ENCODE measurements at regions not wholly inside any gene's neighbourhood (a gene's known extent, or its start where the extent isn't known, plus 50 kb on each side); places are given as distances from the start of the nearest gene placed in this dataset.

GRCh38 chr1:60345621-60346020 lies 272.1 kb upstream of the C1orf87 start:
- H3K79me1 ChIP-seq (ENCODE audit: low read depth, low read length) = no peaks in the 10 kb centered on the region
- WGBS, 2 experiments (ENCODE audit: extremely low coverage in 1 of 2, insufficient coverage in 1 of 2, insufficient read length in 1 of 2, insufficient replicate concordance in 2 of 2, low coverage in 1 of 2, low lambda C conversion rate in 2 of 2, missing lambda C conversion rate in 1 of 2) = 88% methylated on average over 1 of the region's 1 CpG; no CpG with 5 or more reads in 1 of the 2 experiments
- no peak overlapping the region for H3K18ac ChIP-seq (ENCODE audit: extremely low read depth, low read length)
- no peak overlapping the region for H3K9ac ChIP-seq (replicated peaks in 1 of 4; ENCODE audit: extremely low read depth in 1 of 4, low read depth in 3 of 4, low read length in 3 of 4)
- H4K5ac ChIP-seq (ENCODE audit: insufficient read length, low read depth, low read length) = no peak overlapping the region
- no peak overlapping the region for H2BK12ac ChIP-seq (ENCODE audit: low read depth, low read length)
- no peak overlapping the region for H2AK5ac ChIP-seq (ENCODE audit: low read depth, low read length)
- ChIA-PET CTCF (ENCODE audit: partially characterized antibody) (no interaction called here), POLR2A (ENCODE audit: partially characterized antibody) (interaction anchor here (0.6 kb wide), 1 partner anchor 1452 kb away, joined by 3 read pairs; no protein-coding TSS in a partner anchor)
- H3K4me1 ChIP-seq (replicated peaks in 1 of 4; ENCODE audit: control insufficient read depth in 3 of 4, insufficient read depth in 4 of 4, low read length in 3 of 4) = no peaks in the 10 kb centered on the region
- no peaks in the 10 kb centered on the region for H4K20me1 ChIP-seq (replicated peaks in 1 of 2; ENCODE audit: control insufficient read depth in 1 of 2, insufficient read depth in 2 of 2, low read length in 2 of 2)
- no peaks in the 10 kb centered on the region for H3K9me3 ChIP-seq (ENCODE audit: insufficient read depth in 2 of 2, low read depth in 1 of 2, low read length in 1 of 2)
- no peak overlapping the region for H4K8ac ChIP-seq (ENCODE audit: extremely low read depth, insufficient read depth, low read length)
- no peak overlapping the region for H4K91ac ChIP-seq (replicated peaks; ENCODE audit: insufficient read length, low read length)
- no peaks in the 10 kb centered on the region for H3K36me3 ChIP-seq (ENCODE audit: control insufficient read depth in 2 of 4, insufficient read depth in 4 of 4, low read length in 3 of 4)
- no peak for DNase-seq (ENCODE audit: low read depth in 1 of 2, low spot score in 2 of 2)
- no peaks in the 10 kb centered on the region for H3K23me2 ChIP-seq (ENCODE audit: low read depth, low read length)
- no peak overlapping the region for H3K23ac ChIP-seq (ENCODE audit: insufficient read length)
- no peak overlapping the region for H3K4ac ChIP-seq (replicated peaks; ENCODE audit: insufficient read length, low read depth, low read length)
- FAIRE-seq = no peak
- no peak overlapping the region for H3K27ac ChIP-seq (ENCODE audit: low read depth, low read length)
- H2BK120ac ChIP-seq (replicated peaks; ENCODE audit: low read depth, low read length) = no peak overlapping the region
- no peak overlapping the region for H3K4me3 ChIP-seq (ENCODE audit: extremely low read depth in 1 of 4, insufficient read depth in 2 of 4, low read depth in 3 of 4, low read length in 4 of 4)
- H3K4me2 ChIP-seq (ENCODE audit: insufficient read depth in 1 of 2, low read depth in 2 of 2, low read length in 2 of 2) = no peak overlapping the region
- no peaks in the 10 kb centered on the region for H3K79me2 ChIP-seq (ENCODE audit: control insufficient read depth in 1 of 2, insufficient read depth in 2 of 2, low read length in 2 of 2)
- H3K14ac ChIP-seq (ENCODE audit: insufficient read length) = no peak overlapping the region
- no peak overlapping the region for H2AFZ ChIP-seq (ENCODE audit: low read length)
- H3K27me3 ChIP-seq (replicated peaks in 1 of 4; ENCODE audit: control insufficient read depth in 3 of 4, extremely low read depth in 1 of 4, insufficient read depth in 3 of 4, low read length in 3 of 4) = no peaks in the 10 kb centered on the region
- no peak overlapping the region for H2BK20ac ChIP-seq (ENCODE audit: low read length)
- no peak overlapping the region for H3K56ac ChIP-seq (replicated peaks; ENCODE audit: insufficient read length, low read depth, low read length)
- no peak overlapping the region for H2BK15ac ChIP-seq (ENCODE audit: low read length)
- no peak overlapping the region for H2BK5ac ChIP-seq (ENCODE audit: low read depth, low read length)
- no peak for TF ChIP-seq SP4 (IDR thresholded peaks at IDR 0.05; ENCODE audit: low read length)
- no peak for TF ChIP-seq JUN (IDR thresholded peaks at IDR 0.05; ENCODE audit: low read depth, low read length)
- no peak for TF ChIP-seq HDAC2 (IDR thresholded peaks at IDR 0.05; ENCODE audit: borderline replicate concordance in 1 of 2, low read depth in 2 of 2, low read length in 2 of 2)
- TF ChIP-seq MAX (IDR thresholded peaks at IDR 0.05) = no peak
- no peak for TF ChIP-seq RBBP5 (IDR thresholded peaks at IDR 0.05; ENCODE audit: borderline replicate concordance, low read depth, low read length)
- TF ChIP-seq SP1 (IDR thresholded peaks at IDR 0.05; ENCODE audit: low read depth, low read length) = no peak
- TF ChIP-seq PHF8 (conservative IDR thresholded peaks at IDR 0.05; ENCODE audit: low read depth, low read length) = no peak
- no peak for TF ChIP-seq YY1 (IDR thresholded peaks at IDR 0.05; ENCODE audit: low read depth, low read length)
- no peak for TF ChIP-seq FOSL1 (IDR thresholded peaks at IDR 0.05; ENCODE audit: insufficient read depth, low read depth, low read length)
- no peak for TF ChIP-seq SIRT6 (IDR thresholded peaks at IDR 0.05; ENCODE audit: low read length)
- TF ChIP-seq RFX5 (IDR thresholded peaks at IDR 0.05; ENCODE audit: borderline replicate concordance, low read depth, low read length) = no peak
- TF ChIP-seq JUND (IDR thresholded peaks at IDR 0.05; ENCODE audit: low read length) = no peak
- TF ChIP-seq HDAC6 (IDR thresholded peaks at IDR 0.05; ENCODE audit: low read depth, low read length) = no peak
- TF ChIP-seq POLR2A (IDR thresholded peaks at IDR 0.05; ENCODE audit: control extremely low read depth in 1 of 2, low read depth in 2 of 2, low read length in 2 of 2) = no peak
